HuH-7 (cell line): ENCODE measurements at regions not wholly inside any gene's neighbourhood (a gene's known extent, or its start where the extent isn't known, plus 50 kb on each side); places are given as distances from the start of the nearest gene placed in this dataset.

Experiments
- DNase-seq: peaks from one replicate; pipeline ENCODE4 v3.0.0; 2011; ENCODE audit warnings: low spot score

DNA sequence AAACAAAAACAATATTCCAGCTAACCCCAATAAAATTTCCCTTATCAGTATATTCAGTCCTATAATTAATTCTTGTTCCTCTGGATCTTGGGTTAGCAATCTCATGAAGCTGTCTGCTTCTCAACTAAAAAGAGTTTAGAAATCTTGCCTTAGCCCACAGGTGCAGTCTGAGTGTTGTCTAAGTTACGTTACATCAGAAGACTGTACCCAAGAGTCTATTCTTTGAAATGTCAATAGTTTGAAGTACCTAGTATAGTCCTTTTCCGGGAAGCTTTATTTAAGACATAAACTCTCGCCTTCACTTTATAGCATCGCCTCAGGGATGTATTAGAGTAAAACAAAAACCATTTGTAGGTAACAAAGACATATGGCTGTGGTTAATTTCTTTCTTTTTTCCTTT, 465.1 kb downstream of the FUT8 start:
- DNase-seq, result no peak

DNA sequence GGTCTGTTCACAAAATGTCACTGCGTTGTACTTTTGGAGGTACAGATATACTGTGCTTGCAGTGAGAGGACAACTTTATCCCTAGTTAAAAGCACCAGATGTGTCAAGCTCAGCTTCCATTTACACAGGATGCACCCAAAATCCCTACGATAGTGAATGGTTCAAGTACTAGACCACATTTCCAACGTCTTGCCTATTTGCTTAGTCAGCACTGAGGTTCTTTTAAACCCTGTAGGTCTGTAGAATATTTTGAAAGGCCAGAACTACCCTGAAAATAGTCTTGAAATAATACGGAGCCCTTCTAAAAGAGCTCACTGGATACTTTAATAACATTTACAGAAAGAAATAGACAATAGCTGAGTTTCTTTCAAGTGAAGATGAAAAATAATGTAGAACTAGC, 466.1 kb downstream of the FUT8 start:
- DNase-seq, result no peak

DNA sequence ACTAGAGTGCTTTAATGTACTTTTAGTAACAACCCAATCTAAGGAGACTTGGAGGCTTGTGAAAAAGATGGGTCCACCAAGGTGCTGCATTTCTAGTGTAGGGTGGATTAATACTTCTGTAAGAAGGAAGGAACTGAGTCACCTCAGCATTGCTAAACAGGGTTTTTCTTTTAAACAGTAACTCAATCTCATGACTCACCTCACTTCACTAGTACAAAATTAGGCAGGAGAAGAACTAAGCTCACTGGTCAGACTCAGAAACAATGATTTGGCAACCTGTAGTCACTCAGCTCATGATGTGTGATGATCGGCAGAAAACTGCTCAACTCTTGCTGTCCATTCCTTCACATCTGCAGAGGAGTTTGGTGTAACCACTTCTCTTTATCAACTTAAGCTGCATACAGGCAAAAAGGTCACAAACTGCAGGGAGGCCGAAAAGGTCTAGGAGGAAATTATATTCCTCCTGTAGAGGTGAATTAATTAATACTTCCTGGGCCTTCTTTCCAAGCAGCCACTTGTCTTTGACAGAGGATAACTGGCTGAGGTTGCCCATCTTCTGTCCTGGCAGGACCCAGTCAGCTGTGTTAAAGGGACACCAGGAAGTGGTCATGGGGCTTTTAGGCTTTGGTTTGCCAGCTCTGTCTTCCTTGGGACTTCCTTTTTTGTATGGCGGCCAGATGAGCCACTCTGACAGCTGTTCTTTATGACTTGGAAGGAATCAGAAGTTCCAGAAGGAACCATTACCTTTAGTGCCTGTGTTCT, 466.9 kb downstream of the FUT8 start:
- no peak for DNase-seq

DNA sequence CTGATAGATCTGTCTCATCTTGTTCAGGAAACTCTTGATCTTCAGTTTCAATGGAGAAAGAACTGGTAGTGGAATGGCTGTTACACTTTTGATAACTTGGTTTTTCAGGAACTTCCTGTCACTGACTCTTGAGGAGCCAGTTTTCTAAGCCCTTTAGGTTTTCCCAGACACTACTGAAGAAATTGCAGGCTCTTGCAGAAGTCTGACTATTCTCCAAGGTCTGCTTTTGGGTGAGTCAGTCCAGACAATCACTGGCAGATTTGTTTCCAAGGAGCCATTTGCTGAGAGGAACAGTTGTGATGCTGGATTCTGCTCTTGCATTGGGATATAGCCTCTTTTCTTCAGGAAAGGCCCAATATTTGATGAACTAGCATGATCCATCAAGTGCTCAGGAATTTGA, 468.0 kb downstream of the FUT8 start:
- no peak for DNase-seq

DNA sequence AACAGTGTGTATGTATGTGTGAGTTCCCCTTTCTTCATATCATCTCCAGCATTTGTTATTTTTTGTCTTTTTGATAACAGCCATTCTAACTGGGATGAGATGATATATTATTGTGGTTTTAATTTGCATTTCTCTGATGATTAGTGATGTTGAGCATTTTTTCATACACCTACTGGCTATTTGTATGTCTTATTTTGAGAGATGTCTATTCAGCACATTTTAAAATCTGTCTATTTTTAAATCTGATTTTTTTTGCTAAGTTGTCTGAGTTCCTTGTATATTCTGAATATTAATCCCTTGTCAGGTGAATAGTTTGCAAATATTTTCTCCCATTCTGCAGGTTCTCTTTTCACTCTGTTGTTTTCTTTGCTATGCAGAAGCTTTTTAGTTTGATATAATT, 469.1 kb downstream of the FUT8 start:
- no peak for DNase-seq

DNA sequence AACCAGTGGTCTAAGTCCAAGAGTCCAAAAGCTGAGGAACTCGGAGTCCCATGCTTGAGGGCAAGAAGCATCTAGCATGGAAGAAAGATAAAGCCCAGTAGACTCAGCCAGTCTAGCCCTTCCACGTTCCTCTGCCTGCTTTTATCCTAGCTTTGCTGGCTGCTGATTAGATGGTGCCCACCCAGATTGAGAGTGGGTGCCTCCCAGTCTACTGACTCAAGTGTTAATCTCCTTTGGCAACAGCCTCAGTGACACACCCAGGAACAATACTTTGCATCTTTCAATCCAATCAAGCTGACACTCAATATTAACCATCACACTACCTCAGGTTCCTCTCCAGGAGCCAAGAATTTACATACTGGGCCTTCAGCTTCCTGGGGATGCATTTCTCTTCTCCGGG, 476.1 kb downstream of the FUT8 start:
- DNase-seq, result no peak

DNA sequence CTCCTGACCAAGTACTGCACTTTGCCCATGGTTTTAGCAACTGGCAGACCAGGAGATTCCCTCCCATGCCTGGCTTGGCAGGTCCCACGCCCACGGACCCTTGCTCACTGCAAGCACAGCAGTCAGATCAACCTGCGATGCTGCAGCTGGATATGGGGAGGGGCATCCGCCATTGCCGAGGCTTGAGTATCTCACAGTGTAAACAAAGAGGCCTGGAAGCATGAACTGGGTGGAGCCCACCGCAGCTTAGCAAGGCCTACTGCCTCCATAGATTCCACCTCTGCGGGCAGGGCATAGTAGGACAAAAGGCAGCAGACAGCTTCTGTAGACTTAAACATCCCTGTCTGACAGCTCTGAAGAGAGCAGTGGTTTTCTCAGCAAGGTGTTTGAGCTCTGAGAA, 479.8 kb downstream of the FUT8 start:
- no peak for DNase-seq

DNA sequence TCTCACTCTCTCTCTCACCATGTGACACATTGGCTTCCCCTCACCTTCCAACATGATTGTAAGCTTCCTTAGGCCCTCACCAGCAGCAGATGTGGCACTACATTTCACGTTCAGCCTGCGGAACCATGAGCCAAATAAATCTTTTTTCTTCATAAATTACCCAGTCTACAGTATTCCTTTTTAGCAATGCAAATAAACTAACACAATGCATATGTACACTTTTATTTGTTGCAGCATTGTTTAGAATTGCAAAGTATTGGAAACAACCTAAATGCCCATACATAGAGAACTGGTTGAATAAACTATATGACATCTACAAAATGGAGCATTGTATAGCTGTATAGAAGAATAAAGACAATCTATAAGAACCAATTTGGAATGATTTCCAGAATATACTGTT, 487.6 kb downstream of the FUT8 start:
- no peak for DNase-seq

DNA sequence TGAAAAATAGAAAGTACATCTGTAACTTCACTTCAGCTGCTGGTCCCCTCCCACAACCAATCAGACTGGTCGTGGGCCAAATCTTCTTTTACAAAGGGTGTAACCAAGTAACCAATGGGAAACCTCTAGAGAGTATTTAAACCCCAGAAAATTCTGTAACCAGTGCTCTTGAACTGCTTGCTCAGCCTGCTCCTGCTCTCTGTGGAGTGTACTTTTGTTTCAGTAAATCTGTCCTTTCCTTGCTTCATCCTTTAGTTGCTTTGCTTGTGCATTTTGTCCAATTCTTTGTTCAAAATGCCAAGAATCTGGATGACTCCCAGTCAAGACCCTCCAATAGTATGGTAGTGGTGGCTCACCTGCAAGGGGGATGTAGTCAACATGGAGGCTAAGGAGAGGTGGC, 489.1 kb downstream of the FUT8 start:
- DNase-seq, result no peak

DNA sequence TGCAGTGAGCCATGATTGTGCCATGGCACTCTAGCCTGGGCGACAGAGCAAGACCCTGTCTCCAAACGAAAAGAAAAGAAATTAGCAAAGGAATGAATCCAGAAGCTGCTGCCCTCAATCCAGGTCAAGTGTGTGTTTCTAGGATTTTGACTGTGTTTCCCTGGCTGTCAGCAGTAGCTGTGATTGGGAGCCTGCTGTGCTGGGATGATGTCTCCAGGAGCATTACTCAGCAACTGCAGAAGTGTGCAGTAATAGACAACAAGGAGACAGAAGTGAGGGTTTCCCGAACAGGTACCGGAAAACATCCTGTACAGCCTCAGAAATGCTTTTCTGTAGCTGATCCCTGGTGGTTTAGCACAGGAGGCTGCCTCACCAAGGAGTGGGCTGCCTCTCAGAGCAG, 492.5 kb downstream of the FUT8 start:
- no peak for DNase-seq

DNA sequence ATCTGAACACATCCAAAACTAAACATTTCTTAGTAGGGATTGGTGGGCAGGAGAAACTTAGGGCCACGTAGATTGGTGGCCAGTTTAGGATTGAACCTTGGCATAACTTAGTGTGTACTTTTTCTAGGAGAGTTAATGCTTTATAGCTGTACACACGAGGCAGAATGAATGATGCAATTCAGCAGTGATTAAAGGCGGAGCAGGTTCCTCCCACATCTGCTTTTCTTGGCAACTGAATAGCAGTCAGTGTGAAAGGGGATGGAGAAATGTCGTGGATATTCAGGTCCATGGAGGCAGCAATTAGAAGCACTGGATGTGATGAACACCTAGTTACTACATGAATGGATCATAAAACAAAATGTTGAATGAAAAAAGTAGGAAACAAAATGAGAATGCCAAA, 493.8 kb downstream of the FUT8 start:
- no peak for DNase-seq

DNA sequence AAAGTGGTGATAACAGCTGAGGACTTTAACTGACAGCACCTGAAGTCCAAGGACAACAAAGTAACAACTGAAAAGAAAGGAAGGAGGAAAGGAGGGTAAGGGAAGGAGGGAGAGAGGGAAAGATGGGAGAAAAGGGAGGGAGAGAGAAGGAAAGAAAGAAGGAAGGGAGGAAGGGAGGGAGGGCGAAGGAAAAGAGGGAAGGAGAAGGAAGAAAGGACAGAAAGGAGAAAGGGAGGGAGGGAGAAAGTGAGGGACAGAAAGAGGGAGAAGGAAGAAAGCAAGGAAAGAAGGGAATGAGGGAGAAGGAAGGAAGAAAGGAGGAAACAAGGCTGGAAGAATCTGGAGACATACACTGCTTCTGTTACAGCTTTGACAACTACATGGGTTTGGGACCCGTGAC, 494.4 kb downstream of the FUT8 start:
- no peak for DNase-seq

DNA sequence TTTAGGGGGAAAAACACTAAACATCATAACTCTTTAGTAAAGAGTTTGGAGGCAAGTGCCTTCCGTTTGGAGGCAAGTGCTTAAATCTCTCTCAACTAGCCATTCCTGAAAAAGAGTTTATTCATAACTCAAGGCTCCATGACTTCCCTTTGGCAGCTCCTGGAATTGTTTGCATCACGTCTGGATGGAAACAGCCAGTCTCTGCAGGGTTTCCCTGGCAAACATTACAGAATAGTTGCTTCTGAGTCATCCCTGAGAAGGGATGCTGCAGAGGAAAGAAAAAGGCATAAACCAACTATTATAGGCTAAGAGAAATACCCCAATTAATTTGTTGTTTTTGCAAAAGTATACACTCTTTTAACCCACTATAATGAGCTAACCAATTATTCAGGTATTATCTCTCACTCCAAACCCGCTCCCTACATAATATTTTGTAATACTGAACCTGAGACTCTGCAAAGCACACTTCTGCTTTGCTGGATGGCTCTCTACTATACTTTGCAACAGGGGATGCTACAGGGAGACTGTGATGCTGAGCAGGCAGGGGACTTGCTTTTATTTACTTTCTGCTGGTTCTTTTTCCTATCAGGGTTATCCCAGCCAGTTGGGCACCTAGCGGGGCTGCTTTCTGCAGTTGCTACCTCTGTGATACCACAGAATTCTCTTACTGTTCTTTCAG, 497.7 kb downstream of the FUT8 start:
- no peak for DNase-seq

DNA sequence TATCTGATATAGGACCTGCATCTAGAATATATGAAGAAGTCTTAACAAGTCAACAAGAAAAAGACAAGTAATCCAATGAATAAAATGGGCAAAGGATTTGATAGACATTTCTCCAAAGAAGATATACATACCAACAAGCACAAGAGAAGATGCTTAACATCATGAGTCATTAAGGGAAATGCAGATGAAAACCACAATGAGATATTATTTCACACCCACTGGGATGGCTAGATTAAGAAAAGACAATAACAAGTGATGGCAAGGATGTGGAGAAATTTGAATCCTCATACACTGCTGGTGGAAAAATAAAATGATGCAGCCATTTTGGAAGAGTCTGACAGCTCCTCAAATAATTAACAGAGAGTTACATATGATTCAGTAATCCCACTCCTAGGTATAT, 502.6 kb downstream of the FUT8 start:
- DNase-seq, result no peak

DNA sequence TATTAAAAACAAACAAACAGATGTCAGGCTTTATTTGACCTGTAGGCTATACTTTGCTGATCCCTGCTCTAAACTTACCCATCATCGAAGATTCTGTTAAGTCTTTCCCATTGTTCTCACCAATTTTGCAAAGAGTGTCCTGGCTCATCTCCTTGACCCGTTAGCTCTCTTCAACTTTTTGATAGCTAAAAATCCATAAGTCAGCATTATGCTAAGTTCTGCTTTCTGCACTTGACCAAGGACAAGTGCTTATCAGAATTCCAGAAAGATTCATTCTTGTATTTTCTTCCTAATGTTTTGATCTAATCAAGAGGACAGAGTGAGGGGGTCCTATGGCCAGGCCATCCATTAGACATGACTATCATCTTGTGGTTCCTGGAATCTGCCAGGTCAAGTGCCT, 503.5 kb downstream of the FUT8 start:
- no peak for DNase-seq

DNA sequence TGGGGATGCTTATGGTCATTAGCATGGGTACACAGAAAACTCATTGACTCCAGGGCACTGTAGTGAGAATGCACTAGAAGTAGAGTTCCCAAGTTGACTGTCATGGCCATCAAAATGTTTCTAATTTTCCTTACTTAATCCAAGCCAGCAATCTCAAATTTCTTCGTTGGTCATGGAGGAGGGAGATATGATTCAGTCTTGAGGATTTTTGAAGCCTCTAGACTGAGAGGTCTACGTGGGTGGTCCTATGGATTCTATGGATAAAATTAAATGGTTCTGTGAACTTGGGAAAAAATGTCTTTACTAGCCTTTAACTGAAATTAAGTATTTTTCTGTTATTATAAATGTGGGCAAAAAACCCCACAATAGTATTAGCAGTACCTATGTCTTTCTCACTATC, 508.5 kb downstream of the FUT8 start:
- no peak for DNase-seq

DNA sequence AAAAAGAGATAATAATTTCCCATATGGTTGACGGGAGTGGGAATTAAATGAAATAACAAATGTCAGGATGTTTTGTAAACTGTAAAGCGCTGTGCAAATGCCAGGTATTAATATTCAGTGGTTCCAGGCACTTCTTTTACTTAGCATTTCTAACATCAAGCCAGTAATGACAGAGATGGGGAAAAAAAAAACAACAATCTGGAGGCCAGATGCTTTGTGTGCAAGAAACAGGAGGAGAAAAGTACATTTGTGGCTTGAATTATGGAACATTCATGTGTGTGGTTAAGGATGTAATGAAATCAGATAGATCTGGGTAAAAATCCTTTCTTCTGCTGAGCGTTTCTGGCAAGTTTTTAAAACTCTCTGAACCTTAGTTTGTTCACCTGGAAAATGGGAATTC, 509.6 kb downstream of the FUT8 start:
- DNase-seq, result no peak

DNA sequence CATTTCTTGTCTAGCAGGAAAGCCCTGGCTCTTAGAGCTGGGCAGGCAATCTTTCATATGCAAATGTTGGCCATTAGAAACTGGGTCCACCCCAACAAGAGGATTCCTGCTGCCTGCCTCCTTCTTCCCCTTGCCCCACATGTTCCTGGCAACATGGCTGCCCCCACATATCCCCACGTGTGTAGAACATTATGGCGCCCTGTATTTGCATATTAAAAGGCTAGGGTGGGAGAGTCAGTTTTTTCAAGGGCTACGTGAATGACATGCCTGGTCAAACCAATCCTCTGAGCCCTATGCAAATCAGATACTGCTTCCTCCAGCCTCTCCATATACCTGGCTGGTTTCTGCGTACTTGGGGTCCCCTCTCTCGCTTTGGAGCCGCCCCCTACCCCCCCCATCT, 514.0 kb downstream of the FUT8 start:
- DNase-seq, result no peak

DNA sequence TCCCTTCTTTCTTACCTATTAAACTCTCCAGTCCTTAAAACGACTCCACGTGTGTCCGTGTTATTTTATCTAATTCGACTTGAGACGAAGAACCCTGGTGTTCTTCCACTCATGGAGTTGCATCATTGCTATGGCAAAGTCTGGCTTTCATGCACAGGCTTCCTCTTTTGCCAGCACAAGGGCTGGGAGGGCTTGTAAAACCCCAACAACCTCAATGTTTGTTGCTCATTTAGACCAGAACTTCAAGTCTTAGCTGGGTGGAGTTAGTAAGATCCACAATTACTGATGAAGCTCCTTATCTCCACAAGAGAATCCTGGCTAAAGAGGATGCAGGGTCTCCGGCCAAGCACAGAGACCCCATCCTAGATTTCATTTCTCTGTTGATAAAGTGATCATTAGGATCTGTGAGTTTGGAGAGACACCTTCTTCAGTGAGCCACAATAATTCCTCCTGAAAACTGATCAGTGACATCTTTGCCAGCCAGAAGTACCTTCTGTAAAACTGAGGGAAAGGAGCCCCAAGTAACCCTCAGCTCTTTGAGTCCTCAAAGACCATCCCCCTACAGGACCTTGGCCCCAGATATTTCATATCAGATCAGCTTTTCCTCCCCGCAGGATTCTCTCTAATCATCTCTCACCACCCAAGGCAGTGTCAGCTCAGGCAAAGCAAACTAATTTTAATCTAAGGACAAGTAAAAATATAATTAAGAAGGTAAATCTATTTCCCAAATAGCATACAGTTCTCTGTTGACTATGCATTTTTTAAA, 514.6 kb downstream of the FUT8 start:
- DNase-seq, result no peak

DNA sequence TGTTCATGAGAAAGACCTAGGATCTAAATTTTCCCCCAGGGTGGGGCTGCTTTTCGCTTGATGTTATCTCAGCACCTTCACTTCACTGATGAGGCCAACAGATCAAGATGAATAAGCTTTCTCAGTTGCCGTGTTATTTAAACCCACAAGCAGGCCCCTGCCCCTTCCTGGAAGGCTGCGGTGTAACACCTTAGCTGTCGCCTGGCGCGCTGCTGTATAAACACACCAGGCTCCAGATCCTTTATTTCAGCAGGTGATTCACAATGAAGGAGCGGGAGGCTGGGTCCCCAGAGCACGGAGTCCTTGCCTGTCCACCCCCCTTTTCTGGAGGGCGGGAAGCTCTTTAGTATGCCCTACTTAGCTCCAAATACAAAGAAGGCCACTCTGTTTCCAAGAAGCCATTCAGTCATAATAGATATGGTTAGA, 515.4 kb downstream of the FUT8 start:
- DNase-seq, result no peak

DNA sequence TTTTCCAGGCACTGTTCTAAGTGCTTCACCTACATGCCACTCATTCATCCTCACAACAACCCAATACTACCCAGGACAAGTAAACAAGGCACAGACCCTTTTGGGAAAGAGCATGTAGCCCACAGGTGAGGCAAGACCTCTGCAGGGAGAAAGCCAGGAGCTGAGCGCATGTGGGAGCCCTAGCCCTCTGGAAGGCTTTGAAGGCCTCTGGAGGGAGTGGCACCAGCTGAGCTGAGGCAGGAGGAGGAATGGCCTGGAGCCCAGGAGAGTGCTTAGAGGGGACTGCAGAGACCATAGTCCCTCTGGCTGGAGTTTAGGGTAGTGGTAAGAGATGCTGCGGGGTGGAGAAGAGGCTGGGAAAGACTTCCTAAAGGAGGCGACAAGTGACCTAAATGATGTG, 516.5 kb downstream of the FUT8 start:
- DNase-seq, result no peak

DNA sequence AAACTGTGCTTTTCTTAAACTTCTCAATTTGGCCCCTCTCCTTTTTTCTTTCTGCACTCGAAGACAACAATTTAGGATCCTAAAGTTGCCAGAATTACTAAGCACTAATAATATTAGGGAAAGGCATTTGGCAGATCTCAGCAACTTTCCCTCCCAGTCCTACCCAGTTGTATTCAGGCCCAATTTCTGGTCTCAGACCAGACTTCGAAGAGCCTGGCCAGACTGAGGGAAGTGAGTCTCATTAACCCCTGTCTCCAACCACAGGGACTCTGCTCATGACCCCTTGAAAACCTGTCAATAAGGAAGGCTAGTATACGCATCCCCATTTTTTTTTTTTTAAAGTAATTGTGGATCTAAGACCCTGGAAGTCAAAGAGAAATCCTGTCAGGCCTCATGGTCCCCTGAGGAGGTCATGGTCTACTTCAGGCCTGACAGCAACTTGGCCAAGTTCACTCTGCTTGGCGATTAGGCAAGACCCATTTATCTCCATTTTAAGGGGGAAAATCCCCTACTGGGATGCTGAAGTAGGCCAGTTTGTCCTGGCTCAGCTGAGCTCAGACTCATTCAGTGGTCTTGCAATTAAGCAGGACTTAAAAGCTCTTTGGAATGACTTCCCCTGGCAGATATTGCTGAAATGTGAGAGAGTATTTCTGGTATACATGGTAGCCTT, 521.0 kb downstream of the FUT8 start:
- DNase-seq, result no peak

DNA sequence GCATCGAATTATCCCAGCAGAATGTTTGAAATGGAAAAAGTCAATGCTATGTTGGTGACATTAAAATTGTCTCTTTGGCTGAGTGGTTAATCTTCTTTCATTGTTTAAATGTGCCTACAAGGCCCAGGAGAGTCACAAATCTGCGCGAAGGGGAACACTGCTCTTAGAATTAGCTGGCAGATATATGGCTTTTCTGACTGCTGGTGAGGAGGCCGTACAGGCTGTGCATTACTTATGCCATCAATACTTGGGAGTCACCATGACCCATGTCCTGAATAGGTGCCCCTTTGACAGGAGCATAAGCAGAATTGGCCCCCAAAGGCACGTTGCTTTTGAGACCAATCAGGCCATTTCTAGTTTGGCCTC, 521.5 kb downstream of the FUT8 start:
- DNase-seq, result no peak
